Psoas muscle (tissue), 7 donors: ENCODE measurements at regions not wholly inside any gene's neighbourhood (a gene's known extent, or its start where the extent isn't known, plus 50 kb on each side); places are given as distances from the start of the nearest gene placed in this dataset.

Experiments
- ATAC-seq, 4 donors: fragments of 200-7000 bp; cut with Tn5 transposase; one replicate each; pipeline ENCODE4 v1.9.1; 2020; ENCODE audit warnings: moderate library complexity in 3 of 4, mild to moderate bottlenecking in 2 of 4
- DNase-seq, 2 donors: peaks; one replicate each; pipeline ENCODE4 v3.0.0-alpha.2; 2020
- H3K27ac ChIP-seq: fragments of 200-600 bp; one replicate; pipeline ENCODE4 v1.8.0; 2022
- H3K27me3 ChIP-seq, 3 donors: fragments of 200-600 bp in 1 of 3; one replicate each; pipeline versions ENCODE4 v1.6.1 to v1.8.0; 2013 to 2022; ENCODE audit warnings: low read length in 2 of 3, mild to moderate bottlenecking in 2 of 3, moderate library complexity in 1 of 3; ENCODE audit not compliant: insufficient read depth in 3 of 3
- H3K36me3 ChIP-seq, 2 donors: fragments of 200-600 bp in 1 of 2; one replicate each; pipeline versions ENCODE4 v1.6.1 to v1.8.0; 2013 to 2022; ENCODE audit warnings: low read depth in 1 of 2, mild to moderate bottlenecking in 1 of 2, moderate library complexity in 1 of 2; ENCODE audit not compliant: insufficient read depth in 1 of 2
- H3K4me1 ChIP-seq: fragments of 200-600 bp; one replicate; pipeline ENCODE4 v1.8.0; 2022
- H3K4me3 ChIP-seq: fragments of 200-600 bp; one replicate; pipeline ENCODE4 v1.8.0; 2022; ENCODE audit warnings: mild to moderate bottlenecking
- H3K9me3 ChIP-seq: fragments of 200-600 bp; one replicate; pipeline ENCODE4 v1.8.0; 2022
- WGBS, 3 donors: extraction: QIAGEN DNeasy Blood & Tissue Kit; methylation state at CpG; one replicate each; pipeline versions ENCODE4 v1.1.6 to v1.1.7; 2013; 5-methylcytosine and 5-hydroxymethylcytosine counted together
- intact Hi-C, 2 donors: fragments of 100-400 bp; cut with DNase I; formaldehyde crosslinking; loops; one replicate each; pipeline versions ENCODE4 v1.11.0 to v1.14.2; 2022
- TF ChIP-seq, protein P1 (sequence below): fragments of 200-600 bp; IDR thresholded peaks from one replicate; pipeline ENCODE4 v1.8.0; 2022; ENCODE audit warnings: antibody characterized with exemption
- donor health status: healthy with polysubstance abuse.
- donor health status: DM: no; HTN: no; CAD: no; lungs with moderate emphysema.
- donor health status: Bipolar disorder and iron deficiency.
- donor health status: healthy.
- donor health status: DM: yes; HTN: yes; CAD: no.
- donor health status: DM: no; HTN: no; CAD: no.
- donor health status: DM: yes; HTN: yes; CAD: no.

DNA sequence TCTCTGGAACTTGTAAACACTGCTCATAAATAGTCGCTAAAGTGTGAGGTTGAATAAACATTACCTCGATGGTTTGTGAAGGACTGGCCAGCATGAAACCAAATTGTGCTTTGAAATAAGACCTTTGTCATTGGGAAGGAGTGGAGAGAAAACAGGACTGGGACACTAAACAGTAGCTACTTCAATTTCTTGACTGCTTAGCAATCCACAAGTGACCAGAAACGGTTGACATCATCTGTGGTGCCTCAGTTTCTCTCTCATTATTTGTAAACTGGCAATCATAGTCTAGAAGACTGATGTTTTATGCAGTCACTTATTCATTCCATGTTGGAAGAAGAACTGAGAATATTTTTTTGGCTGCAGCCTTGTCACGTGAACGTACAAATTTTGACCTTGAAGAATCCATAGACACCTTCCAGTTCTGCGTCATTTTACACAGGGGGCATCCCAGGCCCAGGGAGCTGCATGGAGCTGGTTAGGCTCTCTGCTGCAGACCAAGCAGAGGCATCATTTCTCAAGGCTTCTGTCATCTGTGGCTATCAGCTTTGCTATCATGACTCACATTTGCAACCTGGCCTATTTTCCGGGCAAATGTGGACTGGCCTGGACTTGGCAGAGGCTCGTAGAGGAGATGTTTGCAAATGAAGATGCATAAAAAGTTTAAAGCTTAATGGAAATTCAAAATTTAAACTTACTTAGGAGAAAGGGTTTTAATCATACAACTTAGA lies 391.8 kb downstream of the FGF9 start:
- Histone ChIP-seq H3K4me1 (no peaks in the 10 kb centered on the region), H3K27me3 (no peaks in the 10 kb centered on the region), H3K27ac (no peak overlapping the region), H3K9me3 (no peaks in the 10 kb centered on the region), H3K36me3 (no peaks in the 10 kb centered on the region), H3K4me3 (no peak overlapping the region)
- WGBS, 3 donors, result 70 to 76% (median 76%) methylated on average over 8 of the region's 8 CpGs
- TF ChIP-seq, protein P1, sequence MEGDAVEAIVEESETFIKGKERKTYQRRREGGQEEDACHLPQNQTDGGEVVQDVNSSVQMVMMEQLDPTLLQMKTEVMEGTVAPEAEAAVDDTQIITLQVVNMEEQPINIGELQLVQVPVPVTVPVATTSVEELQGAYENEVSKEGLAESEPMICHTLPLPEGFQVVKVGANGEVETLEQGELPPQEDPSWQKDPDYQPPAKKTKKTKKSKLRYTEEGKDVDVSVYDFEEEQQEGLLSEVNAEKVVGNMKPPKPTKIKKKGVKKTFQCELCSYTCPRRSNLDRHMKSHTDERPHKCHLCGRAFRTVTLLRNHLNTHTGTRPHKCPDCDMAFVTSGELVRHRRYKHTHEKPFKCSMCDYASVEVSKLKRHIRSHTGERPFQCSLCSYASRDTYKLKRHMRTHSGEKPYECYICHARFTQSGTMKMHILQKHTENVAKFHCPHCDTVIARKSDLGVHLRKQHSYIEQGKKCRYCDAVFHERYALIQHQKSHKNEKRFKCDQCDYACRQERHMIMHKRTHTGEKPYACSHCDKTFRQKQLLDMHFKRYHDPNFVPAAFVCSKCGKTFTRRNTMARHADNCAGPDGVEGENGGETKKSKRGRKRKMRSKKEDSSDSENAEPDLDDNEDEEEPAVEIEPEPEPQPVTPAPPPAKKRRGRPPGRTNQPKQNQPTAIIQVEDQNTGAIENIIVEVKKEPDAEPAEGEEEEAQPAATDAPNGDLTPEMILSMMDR, result no peak
- no peak for ATAC-seq
- DNase-seq, result no peak
- intact Hi-C loops, result no loop called here

DNA sequence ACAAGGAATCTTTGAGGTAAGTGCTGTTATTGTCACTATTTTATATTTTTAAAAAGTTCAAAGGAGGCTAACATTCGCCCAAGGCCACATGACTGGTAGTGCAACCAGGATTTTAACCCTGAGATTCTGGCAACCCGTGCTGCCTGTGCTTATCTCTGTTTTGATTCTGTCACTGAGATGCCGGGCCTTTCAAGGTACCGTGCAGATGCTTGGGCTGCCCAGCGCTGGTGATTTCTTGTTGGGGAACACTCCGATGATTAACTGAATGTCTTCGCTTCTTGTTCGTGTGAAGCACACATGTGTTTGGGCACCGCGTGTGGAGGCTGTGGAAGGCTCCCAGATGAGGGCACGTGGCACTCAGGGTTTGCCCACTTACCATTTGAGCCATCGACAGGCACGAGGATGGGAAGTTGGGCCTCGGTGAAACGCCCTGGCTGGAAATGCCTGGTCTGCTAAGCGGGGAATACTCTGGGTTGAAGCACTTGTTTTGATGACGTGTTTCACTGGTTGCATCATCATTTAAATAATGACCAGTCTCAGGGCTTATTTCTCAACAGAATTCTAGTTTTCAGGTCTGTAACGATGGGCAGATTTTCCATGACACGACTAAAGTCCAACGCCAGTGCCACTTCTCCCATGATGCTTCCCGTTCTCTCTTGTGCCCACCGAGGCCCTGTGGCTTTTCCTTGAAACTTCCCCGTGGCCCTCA lies 392.7 kb downstream of the FGF9 start:
- WGBS, 3 donors, result 90 to 95% (median 93%) methylated on average over 23 of the region's 23 CpGs
- no peak for ATAC-seq
- Histone ChIP-seq H3K4me1 (no peaks in the 10 kb centered on the region), H3K36me3 (no peaks in the 10 kb centered on the region), H3K9me3 (no peaks in the 10 kb centered on the region), H3K4me3 (no peak overlapping the region), H3K27me3 (no peaks in the 10 kb centered on the region), H3K27ac (no peak overlapping the region)
- TF ChIP-seq, protein P1, result no peak
- intact Hi-C loops, result no loop called here
- DNase-seq, result no peak

DNA sequence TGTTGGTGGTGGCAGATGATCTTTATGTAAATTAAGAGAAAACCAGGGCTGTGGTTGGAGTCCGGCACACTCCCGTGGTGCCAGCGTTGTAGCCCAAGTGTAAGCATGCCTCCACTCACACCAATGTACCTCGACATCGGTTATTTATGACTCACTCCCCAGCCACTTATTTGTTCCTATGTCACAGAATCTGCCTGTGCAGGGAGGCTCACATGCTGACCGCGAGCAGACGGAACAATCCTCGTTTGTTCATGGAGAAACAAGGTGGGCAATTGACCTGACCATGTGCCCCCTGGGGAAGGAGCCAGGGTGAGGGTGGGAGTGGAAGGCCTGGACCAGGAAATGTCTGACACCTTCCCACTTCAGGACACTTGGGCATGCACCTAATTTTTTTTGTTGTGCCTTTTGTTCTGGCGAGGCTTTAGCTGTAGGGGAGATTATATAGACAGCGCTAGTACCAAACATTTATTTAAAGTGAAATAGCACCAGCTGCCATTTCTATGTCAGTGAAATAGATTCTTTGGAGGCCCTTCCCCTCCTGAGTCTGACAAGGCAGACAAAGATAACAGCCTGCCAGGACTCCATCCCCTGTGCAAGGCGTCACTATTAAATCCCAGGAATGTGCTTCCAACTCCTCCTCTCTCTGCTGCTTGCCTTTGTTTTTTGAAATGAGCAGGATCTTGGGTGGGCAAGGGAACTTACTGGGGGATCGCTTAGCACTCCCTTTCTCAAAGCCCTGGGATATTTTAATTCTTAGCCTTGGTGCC lies 394.2 kb downstream of the FGF9 start:
- Histone ChIP-seq H3K4me1 (no peaks in the 10 kb centered on the region), H3K36me3 (no peaks in the 10 kb centered on the region), H3K4me3 (no peak overlapping the region), H3K9me3 (no peaks in the 10 kb centered on the region), H3K27me3 (no peaks in the 10 kb centered on the region), H3K27ac (no peak overlapping the region)
- DNase-seq (no peak), ATAC-seq (no peak)
- 62 to 71% (median 63%) methylated on average over 13 of the region's 13 CpGs for WGBS, 3 donors
- intact Hi-C loops, result no loop called here
- TF ChIP-seq, protein P1, result no peak

DNA sequence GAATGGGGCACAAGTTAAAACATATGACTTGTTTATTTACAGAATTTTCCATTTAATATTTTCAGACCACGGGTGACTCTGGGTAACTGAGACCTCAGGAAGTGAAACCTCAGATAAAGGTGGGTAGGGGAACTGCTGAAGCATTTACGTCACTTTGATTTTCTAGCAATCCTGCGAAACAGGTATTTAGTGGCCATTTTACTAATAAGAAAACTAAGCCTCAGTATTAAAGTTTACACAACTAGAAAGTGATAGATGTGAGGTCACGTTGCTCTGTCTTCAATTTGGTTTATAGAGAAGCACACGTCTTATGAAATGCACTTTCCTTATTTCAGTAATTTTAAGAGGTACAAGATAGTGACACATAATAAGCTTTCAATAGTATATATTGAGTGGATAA lies 402.8 kb downstream of the FGF9 start:
- H3K4me3 ChIP-seq, result no peak overlapping the region
- intact Hi-C loops, result no loop called here
- H3K9me3 ChIP-seq, result no peaks in the 10 kb centered on the region
- H3K4me1 ChIP-seq, result no peaks in the 10 kb centered on the region
- DNase-seq, result no peak
- no peaks in the 10 kb centered on the region for H3K27me3 ChIP-seq
- H3K36me3 ChIP-seq, result no peaks in the 10 kb centered on the region
- ATAC-seq, result no peak
- TF ChIP-seq, protein P1, result no peak
- 67 to 72% (median 70%) methylated on average over 5 of the region's 5 CpGs for WGBS, 3 donors
- no peak overlapping the region for H3K27ac ChIP-seq
